ENCODE measurements at regions not wholly inside any gene's neighbourhood (a gene's known extent, or its start where the extent isn't known, plus 50 kb on each side); places are given as distances from the start of the nearest gene placed in this dataset.
"Not testable (repeated sequence)": the region's sequence is repeated elsewhere in the genome, so short reads cannot be mapped to it uniquely, and the experiment has no call there.

- no peaks in the 10 kb centered on the region for H3K36me3 ChIP-seq
- intact Hi-C loops (cut with DNase I): no loop called here
- no peak overlapping the region for H3K4me3 ChIP-seq
- DNase-seq (no peak), ATAC-seq (peak in 1 of 8 donors; percentile 36)
- TF ChIP-seq CTCF (IDR thresholded peaks at IDR 0.05): no peak
- peaks cover 0 to 23% (median 11%) of the 10 kb centered on the region in 9 donors for H3K4me1 ChIP-seq
- no peaks in the 10 kb centered on the region for H3K27me3 ChIP-seq
- no peak overlapping the region for H3K27ac ChIP-seq
- peaks cover 0 to 4% (median 0%) of the 10 kb centered on the region in 11 donors for H3K9me3 ChIP-seq
- WGBS, 2 donors: 94 to 97% methylated on average over 2 of the region's 2 CpGs
These were observed 67.9 kb upstream of the ANKRD55 start for GRCh38 chr5:56301069-56301468.

GRCh38 chr5:56299212-56299611 is 66.1 kb upstream of the ANKRD55 start:
- no peaks in the 10 kb centered on the region for H3K36me3 ChIP-seq
- DNase-seq (peak; percentile 38 to 40), ATAC-seq (peak in 7 of 8 donors; percentile 43 to 84 (median 65))
- H3K4me1 ChIP-seq: peaks cover 0 to 23% (median 11%) of the 10 kb centered on the region in 9 donors
- intact Hi-C loops (cut with DNase I): no loop called here
- WGBS, 2 donors: 48 to 53% methylated on average over 5 of the region's 5 CpGs
- no peaks in the 10 kb centered on the region for H3K27me3 ChIP-seq
- H3K27ac ChIP-seq: peak overlapping the region in 5 of 10 donors; percentile 9 to 72 (median 32)
- TF ChIP-seq CTCF (IDR thresholded peaks at IDR 0.05): peak in 7 of 9 donors; percentile 12 to 39 (median 22)
- H3K9me3 ChIP-seq: no peaks in the 10 kb centered on the region
- H3K4me3 ChIP-seq: no peak overlapping the region

- no peaks in the 10 kb centered on the region for H3K9me3 ChIP-seq
- H3K4me1 ChIP-seq: peaks cover 0 to 23% (median 11%) of the 10 kb centered on the region in 9 donors
- no peaks in the 10 kb centered on the region for H3K27me3 ChIP-seq
- intact Hi-C loops (cut with DNase I): no loop called here
- no peak for TF ChIP-seq CTCF (IDR thresholded peaks at IDR 0.05)
- peak; percentile 22 to 43 for DNase-seq
- no peaks in the 10 kb centered on the region for H3K36me3 ChIP-seq
- H3K27ac ChIP-seq: peak overlapping the region in 5 of 10 donors; percentile 9 to 72 (median 32)
- no peak overlapping the region for H3K4me3 ChIP-seq
- 72 to 73% methylated on average over 8 of the region's 8 CpGs for WGBS, 2 donors
- ATAC-seq: peak; percentile 53 to 84 (median 70)
These were observed 65.4 kb upstream of the ANKRD55 start for GRCh38 chr5:56298336-56299090.

- Histone ChIP-seq H3K36me3 (no peaks in the 10 kb centered on the region), H3K27ac (peak overlapping the region in 5 of 10 donors; percentile 9 to 72 (median 32)), H3K9me3 (no peaks in the 10 kb centered on the region), H3K4me1 (peaks cover 0 to 23% (median 11%) of the 10 kb centered on the region in 9 donors), H3K27me3 (no peaks in the 10 kb centered on the region), H3K4me3 (no peak overlapping the region)
- ATAC-seq: no peak
- DNase-seq: no peak
- no peak for TF ChIP-seq CTCF (IDR thresholded peaks at IDR 0.05)
- WGBS, 2 donors: 58 to 71% methylated on average over 2 of the region's 2 CpGs
- intact Hi-C loops (cut with DNase I): no loop called here
These were observed 64.7 kb upstream of the ANKRD55 start for GRCh38 chr5:56297851-56298250.

GRCh38 chr5:56295311-56295710 is 62.2 kb upstream of the ANKRD55 start:
- H3K27ac ChIP-seq; intact Hi-C loops (cut with DNase I); DNase-seq; H3K27me3 ChIP-seq; H3K9me3 ChIP-seq; H3K36me3 ChIP-seq; ATAC-seq; H3K4me3 ChIP-seq: not testable (repeated sequence)
- WGBS, 2 donors: 94 to 97% methylated on average over 23 of the region's 23 CpGs
- peaks cover 0 to 23% (median 14%) of the 10 kb centered on the region in 9 donors for H3K4me1 ChIP-seq

Data from heart right ventricle (tissue), 16 donors.